Ascending aorta (tissue), 2 donors: ENCODE measurements at regions not wholly inside any gene's neighbourhood (a gene's known extent, or its start where the extent isn't known, plus 50 kb on each side); places are given as distances from the start of the nearest gene placed in this dataset.

Experiments
- DNase-seq, 2 donors: peaks; one replicate each; pipeline ENCODE4 v3.0.0-alpha.2; 2019; ENCODE audit warnings: low spot score in 2 of 2
- H3K27ac ChIP-seq, 2 donors: fragments of 200-600 bp; sonication (generic); one replicate each; pipeline ENCODE4 v1.5.1; 2016 to 2017; ENCODE audit warnings: mild to moderate bottlenecking in 1 of 2
- H3K27me3 ChIP-seq: fragments of 200-600 bp; sonication (generic); one replicate; pipeline ENCODE4 v1.5.1; 2017
- H3K36me3 ChIP-seq, 2 donors: fragments of 200-600 bp; sonication (generic); one replicate each; pipeline ENCODE4 v1.5.1; 2016
- H3K4me1 ChIP-seq, 2 donors: fragments of 200-600 bp; sonication (generic); one replicate each; pipeline ENCODE4 v1.5.1; 2016 to 2017; ENCODE audit warnings: mild to moderate bottlenecking in 1 of 2
- H3K4me3 ChIP-seq, 2 donors: fragments of 200-600 bp; sonication (generic); one replicate each; pipeline ENCODE4 v1.5.1; 2016 to 2017; ENCODE audit warnings: mild to moderate bottlenecking in 1 of 2
- H3K9me3 ChIP-seq, 2 donors: fragments of 200-600 bp; sonication (generic); one replicate each; pipeline ENCODE4 v1.5.1; 2016
- CTCF ChIP-seq, 3 experiments: fragments of 200-600 bp in 2 of 3; fragments of 450-650 bp in 1 of 3; sonication (generic) in 2 of 3; IDR thresholded peaks; one replicate each; pipeline ENCODE4 v1.5.1; 2016 to 2019; ENCODE audit warnings: antibody characterized with exemption in 3 of 3, mild to moderate bottlenecking in 1 of 3, moderate library complexity in 1 of 3
- intact Hi-C: fragments of 100-400 bp; cut with DNase I; formaldehyde crosslinking; loops from one replicate; pipeline ENCODE4 v1.15.1; 2023

GRCh38 chr1:168372861-168373371, 92.2 kb downstream of the TBX19 start:
- H3K9me3 ChIP-seq: no peaks in the 10 kb centered on the region
- intact Hi-C loops: no loop called here
- H3K4me1 ChIP-seq: no peaks in the 10 kb centered on the region
- no peak overlapping the region for H3K4me3 ChIP-seq
- TF ChIP-seq CTCF (IDR thresholded peaks at IDR 0.05): no peak
- no peak for DNase-seq
- H3K27ac ChIP-seq: no peak overlapping the region
- no peaks in the 10 kb centered on the region for H3K27me3 ChIP-seq
- no peaks in the 10 kb centered on the region for H3K36me3 ChIP-seq

GRCh38 chr1:168372307-168372706, 91.6 kb downstream of the TBX19 start:
- no peaks in the 10 kb centered on the region for H3K36me3 ChIP-seq
- H3K27me3 ChIP-seq: no peaks in the 10 kb centered on the region
- H3K27ac ChIP-seq: no peak overlapping the region
- intact Hi-C loops: no loop called here
- no peak for DNase-seq
- H3K4me3 ChIP-seq: no peak overlapping the region
- TF ChIP-seq CTCF (IDR thresholded peaks at IDR 0.05): no peak
- H3K4me1 ChIP-seq: no peaks in the 10 kb centered on the region
- H3K9me3 ChIP-seq: no peaks in the 10 kb centered on the region

- Histone ChIP-seq H3K36me3 (no peaks in the 10 kb centered on the region), H3K9me3 (no peaks in the 10 kb centered on the region), H3K4me3 (no peak overlapping the region), H3K27me3 (no peaks in the 10 kb centered on the region), H3K4me1 (no peaks in the 10 kb centered on the region), H3K27ac (no peak overlapping the region)
- DNase-seq: no peak
- intact Hi-C loops: no loop called here
- no peak for TF ChIP-seq CTCF (IDR thresholded peaks at IDR 0.05)
Measured at GRCh38 chr1:168371477-168371876, 90.8 kb downstream of the TBX19 start.

- Histone ChIP-seq H3K27ac (no peak overlapping the region), H3K27me3 (no peaks in the 10 kb centered on the region), H3K36me3 (no peaks in the 10 kb centered on the region), H3K9me3 (no peaks in the 10 kb centered on the region), H3K4me3 (no peak overlapping the region), H3K4me1 (no peaks in the 10 kb centered on the region)
- no peak for DNase-seq
- intact Hi-C loops: no loop called here
- TF ChIP-seq CTCF (IDR thresholded peaks at IDR 0.05): no peak
Measured at GRCh38 chr1:168370586-168370985, 89.9 kb downstream of the TBX19 start.

GRCh38 chr1:168369655-168370054, 89.0 kb downstream of the TBX19 start:
- Histone ChIP-seq H3K9me3 (no peaks in the 10 kb centered on the region), H3K4me1 (no peaks in the 10 kb centered on the region), H3K36me3 (no peaks in the 10 kb centered on the region), H3K27me3 (no peaks in the 10 kb centered on the region), H3K27ac (no peak overlapping the region), H3K4me3 (no peak overlapping the region)
- no peak for DNase-seq
- intact Hi-C loops: no loop called here
- TF ChIP-seq CTCF (IDR thresholded peaks at IDR 0.05): no peak

- intact Hi-C loops: no loop called here
- H3K4me1 ChIP-seq: no peaks in the 10 kb centered on the region
- no peak for DNase-seq
- no peaks in the 10 kb centered on the region for H3K9me3 ChIP-seq
- H3K27me3 ChIP-seq: no peaks in the 10 kb centered on the region
- H3K36me3 ChIP-seq: no peaks in the 10 kb centered on the region
- no peak overlapping the region for H3K27ac ChIP-seq
- TF ChIP-seq CTCF (IDR thresholded peaks at IDR 0.05): no peak
- H3K4me3 ChIP-seq: no peak overlapping the region
Measured at GRCh38 chr1:168368131-168368530, 87.5 kb downstream of the TBX19 start.
